Stimulated activated CD4-positive, alpha-beta T cell treated with anti-CD3 and anti-CD28 coated beads, Interleukin-1b, Interleukin-23, amount 100 ng/mL, for 24 hours (primary cell): ENCODE measurements at regions not wholly inside any gene's neighbourhood (a gene's known extent, or its start where the extent isn't known, plus 50 kb on each side); places are given as distances from the start of the nearest gene placed in this dataset.
"Not testable (repeated sequence)": the region's sequence is repeated elsewhere in the genome, so short reads cannot be mapped to it uniquely, and the experiment has no call there.

ENCODE experiments used
- DNase-seq, 4 experiments: peaks; one replicate each; pipeline ENCODE4 v3.0.0-alpha.2; 2020; ENCODE audit warnings: low read depth in 4 of 4, low spot score in 1 of 4

DNA sequence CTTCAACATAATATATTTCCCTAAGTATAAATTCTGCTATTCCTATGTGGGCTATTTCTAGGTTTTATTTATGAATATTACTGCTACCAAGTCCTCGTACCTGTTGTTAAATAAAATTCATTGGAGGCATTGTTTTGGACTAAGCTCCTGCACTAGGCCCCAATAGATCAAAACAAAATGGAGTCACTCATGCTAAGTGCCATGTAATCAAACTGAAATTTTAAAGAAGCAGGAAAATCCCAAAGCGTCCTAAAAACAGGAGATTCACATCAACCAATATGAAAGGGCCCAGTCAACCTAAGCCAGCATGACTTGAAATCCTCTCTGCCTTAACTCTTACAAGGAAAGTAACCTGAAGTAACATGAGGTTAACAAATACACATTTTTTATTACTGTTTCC, 743.2 kb downstream of the TRAM1L1 start:
- no peak for DNase-seq

- DNase-seq, result no peak
These were observed 752.9 kb downstream of the TRAM1L1 start for GRCh38 chr4:116332508-116332907.

- no peak for DNase-seq
These were observed 757.0 kb downstream of the TRAM1L1 start for GRCh38 chr4:116328261-116328860.

- DNase-seq, result no peak
These were observed 761.8 kb downstream of the TRAM1L1 start for GRCh38 chr4:116323606-116324005.

GRCh38 chr4:116321471-116321870, 763.9 kb downstream of the TRAM1L1 start:
- no peak for DNase-seq

GRCh38 chr4:116320859-116321258, 764.5 kb downstream of the TRAM1L1 start:
- no peak for DNase-seq

DNA sequence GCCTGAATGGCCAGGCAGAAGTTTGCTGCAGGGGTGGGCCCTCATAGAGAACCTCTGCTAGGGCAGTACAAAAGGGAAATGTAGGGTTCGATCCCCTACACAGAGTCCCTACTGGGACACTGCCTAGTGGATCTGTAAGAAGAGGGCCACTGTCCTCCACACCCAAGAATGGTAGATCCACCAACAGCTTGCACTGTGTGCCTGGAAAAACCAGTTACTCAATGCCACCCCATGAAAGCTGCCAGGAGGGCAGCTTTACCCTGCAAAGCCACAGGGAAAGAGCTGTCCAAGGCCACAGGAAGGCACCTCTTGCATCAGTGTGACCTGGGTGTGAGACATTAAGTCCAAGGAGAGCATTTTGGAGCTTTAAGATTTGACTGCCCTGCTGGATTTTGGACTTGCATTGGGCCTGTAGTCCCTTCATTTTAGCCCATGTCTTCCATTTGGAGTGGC, 781.6 kb downstream of the TRAM1L1 start:
- DNase-seq, result no peak

DNA sequence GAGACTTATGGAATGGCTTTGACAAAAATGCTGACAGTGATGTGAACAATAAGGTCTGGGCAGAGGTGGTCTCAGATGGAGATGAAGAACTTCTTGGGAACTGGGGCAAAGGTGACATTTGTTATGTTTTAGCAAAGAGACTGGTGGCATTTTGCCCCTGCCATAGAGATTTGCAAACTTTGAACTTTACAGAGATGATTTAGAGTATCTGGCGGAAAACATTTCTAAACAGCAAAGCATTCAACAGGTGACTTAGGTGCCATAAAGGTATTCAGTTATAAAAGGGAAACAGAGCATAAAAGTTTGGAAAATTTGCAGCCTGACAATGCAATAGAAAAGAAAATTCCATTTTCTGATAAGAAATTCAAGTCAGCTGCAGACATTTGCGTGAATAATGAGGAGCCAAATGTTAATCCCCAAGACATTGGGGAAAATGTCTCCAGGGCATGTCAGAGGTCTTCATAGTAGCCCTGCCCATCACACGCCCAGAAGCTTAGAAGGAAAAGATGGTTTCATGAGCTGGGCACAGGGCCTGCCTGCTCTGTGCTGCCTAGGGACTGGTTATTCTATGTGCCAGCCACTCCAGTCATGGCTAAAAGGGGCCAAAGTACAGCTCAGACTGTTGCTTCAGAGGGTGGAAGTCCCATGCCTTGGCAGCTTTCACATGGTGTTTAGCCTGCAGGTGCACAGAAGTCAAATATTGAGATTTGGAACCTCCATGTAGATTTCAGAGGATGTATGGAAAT, 782.2 kb downstream of the TRAM1L1 start:
- no peak for DNase-seq

DNA sequence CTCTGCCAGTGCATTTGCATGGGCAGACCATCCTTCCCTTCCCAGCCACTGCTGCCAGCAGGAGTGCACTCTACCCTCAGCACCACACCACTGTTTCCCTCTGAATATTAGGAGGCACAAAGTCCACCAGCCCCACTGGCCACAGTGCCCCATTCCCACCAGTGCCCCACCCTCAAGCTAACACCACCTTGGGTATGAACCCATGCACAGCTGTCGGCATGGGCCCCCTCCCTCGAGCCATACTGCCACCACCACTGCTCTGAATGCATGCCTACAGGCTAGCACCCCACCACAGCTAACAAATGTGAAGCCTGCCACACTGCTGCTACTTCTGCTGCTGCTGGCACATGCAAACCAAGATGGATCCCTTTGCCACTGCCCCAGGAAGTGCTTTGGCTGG, 810.4 kb downstream of the TRAM1L1 start:
- no peak for DNase-seq

GRCh38 chr4:116272336-116272735, 813.0 kb downstream of the TRAM1L1 start:
- DNase-seq, result no peak

DNA sequence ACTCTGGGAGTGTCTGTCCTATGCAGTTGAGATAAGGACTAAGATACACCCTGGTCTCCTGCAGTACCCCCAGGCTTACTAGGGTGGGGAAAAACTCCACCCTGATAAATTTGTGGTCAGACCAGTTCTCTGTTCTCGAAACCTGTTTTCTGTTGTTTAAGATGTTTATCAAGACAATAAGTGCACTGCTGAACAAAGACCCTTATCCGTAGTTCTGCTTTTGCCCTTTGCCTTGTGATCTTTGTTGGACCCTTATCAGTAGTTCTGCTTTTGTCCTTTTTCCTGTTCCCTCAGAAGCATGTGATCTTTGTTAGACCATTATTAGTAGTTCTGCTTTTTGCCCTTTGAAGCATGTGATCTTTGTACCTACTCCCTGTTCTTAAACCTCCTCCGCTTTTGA, 824.4 kb downstream of the TRAM1L1 start:
- DNase-seq, result not testable (repeated sequence)

GRCh38 chr4:116244771-116245170, 840.6 kb downstream of the TRAM1L1 start:
- no peak for DNase-seq

DNA sequence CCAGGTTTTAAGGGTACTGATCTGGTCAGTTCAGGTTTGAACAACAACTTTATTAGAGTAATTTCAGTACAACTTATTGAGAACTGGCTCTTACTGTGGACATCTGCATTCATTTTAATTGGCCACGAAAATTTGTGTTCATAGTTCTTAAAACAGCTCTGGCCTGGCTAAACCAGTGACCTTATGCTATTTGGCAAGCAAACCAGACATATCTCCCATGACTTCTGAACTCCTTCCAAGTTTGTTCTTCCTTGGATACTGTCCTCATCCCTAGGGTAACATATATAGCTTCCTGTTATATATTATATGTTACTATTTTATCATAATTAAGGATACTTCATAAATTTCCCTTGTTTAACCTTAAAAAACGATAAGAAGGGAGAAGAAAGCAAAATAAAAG, 841.9 kb downstream of the TRAM1L1 start:
- DNase-seq, result no peak

GRCh38 chr4:116233971-116234370, 851.4 kb downstream of the TRAM1L1 start:
- no peak for DNase-seq

GRCh38 chr4:116231999-116232398, 853.4 kb downstream of the TRAM1L1 start:
- DNase-seq, result not testable (repeated sequence)

DNA sequence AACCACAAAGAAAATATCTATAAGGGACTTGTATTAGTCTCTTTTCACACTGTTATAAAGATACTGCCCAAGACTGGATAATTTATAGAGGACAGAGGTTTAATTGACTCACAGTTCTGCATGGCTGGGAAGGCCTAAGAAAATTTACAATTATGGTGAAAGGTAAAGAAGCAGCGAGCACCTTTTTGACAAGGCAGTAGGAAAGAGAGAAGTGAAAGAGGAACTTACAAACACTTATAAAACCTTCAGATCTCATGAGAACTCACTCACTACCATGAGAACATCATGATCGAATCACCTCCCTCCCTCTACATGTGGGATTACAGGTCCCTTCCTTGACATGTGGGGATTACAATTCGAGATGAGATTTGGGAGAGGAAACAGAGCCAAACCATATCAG, 856.0 kb downstream of the TRAM1L1 start:
- DNase-seq, result no peak

DNA sequence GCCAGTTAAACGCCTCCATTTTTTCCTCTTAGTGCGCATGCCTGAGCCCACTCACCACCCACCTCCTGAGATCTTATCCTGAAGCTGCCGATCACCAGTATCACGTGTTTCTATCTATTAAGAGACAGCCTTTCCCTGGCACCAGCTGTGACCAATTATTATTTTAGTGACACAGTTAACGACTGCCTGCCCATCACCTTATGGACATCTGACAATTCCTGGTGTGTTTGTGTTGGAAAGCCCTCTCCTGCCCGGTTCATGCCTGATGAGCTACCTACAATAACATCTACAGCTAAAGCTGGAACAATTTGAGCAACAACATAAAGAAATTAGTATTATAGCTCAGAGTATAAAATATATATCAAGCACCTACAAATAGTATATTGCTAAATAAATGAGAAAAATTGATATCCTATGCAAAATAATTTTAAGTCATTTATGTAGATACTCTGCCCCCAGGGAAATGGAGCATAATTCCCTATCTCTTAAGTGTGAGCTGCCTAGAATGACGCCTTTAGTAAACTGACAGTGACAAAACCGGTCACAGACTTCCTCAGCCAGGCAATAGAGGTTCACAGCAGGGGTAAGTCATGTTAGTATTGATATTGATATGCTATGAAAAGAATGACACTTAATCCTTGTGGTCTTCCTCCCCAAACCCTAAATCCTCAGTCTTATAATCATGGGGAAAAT, 862.2 kb downstream of the TRAM1L1 start:
- no peak for DNase-seq

GRCh38 chr4:116217781-116218180, 867.6 kb downstream of the TRAM1L1 start:
- DNase-seq, result no peak

DNA sequence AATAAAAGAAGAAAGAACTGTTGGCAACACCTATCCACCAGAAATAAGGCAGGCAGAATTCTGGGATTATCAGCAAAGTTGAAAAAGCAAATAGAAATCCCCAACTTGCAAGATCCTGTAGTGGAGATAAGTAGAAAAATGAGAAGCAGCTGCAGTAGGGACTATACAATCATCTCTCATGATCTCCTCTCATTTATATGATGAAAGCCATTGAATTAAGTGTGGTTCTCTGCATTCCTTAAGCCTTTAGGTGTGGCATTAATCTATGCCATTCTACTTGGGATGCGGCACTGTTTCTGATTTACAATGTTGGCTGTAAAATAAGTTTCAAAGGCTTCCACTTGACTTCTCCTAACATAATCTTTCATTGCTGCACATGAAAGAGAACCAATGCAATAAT, 869.8 kb downstream of the TRAM1L1 start:
- no peak for DNase-seq

DNA sequence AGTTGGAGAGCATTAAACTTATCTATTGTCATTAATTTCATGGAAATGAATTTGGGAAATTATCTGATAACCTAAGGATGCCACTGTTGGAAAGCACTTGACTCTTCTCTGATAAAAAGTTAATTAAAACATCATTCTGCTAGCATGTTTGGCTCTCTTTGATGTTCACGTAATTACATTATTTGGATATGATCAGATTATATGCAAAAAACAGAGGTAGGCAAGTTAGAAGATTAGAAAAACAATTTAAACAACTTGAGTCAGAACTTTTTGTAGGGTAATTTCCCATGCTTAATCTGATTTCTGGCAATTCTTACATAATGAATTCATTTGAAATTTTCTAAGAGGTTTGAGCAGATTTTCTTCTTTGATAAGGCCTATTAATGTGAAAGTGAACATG, 882.9 kb downstream of the TRAM1L1 start:
- DNase-seq, result no peak

- no peak for DNase-seq
These were observed 888.0 kb downstream of the TRAM1L1 start for GRCh38 chr4:116197317-116197809.

- DNase-seq, result no peak
These were observed 902.1 kb downstream of the TRAM1L1 start for GRCh38 chr4:116183241-116183640.
